GM18511 (cell line): ENCODE measurements at regions not wholly inside any gene's neighbourhood (a gene's known extent, or its start where the extent isn't known, plus 50 kb on each side); places are given as distances from the start of the nearest gene placed in this dataset.
"Not testable (repeated sequence)": the region's sequence is repeated elsewhere in the genome, so short reads cannot be mapped to it uniquely, and the experiment has no call there.

Experiments
- ATAC-seq: cut with Tn5 transposase; IDR thresholded peaks from one replicate; pipeline ENCODE4 v1.9.1; 2021; ENCODE audit warnings: mild to moderate bottlenecking, moderate library complexity; ENCODE audit not compliant: unreplicated experiment

DNA sequence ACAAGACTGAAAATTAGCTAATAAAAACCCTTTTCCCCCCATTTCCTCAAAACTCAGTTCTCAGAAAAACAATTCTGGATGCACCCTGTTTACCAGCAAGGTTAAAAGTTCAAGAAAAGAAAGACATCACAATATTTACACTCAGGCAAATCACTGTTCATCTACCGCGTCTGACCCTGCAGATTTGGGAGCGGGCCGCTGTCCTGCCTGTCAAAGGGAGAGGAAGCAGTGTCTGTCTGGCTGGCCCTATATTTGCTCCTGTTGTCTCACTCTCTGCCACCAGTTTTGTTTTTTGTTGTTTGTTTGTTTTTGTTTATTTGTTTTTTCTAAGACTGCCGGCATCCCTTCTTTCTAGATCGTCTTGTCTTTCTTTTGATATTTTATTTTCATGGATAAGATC lies 299.4 kb downstream of the BCL2L11 start:
- not testable (repeated sequence) for ATAC-seq

DNA sequence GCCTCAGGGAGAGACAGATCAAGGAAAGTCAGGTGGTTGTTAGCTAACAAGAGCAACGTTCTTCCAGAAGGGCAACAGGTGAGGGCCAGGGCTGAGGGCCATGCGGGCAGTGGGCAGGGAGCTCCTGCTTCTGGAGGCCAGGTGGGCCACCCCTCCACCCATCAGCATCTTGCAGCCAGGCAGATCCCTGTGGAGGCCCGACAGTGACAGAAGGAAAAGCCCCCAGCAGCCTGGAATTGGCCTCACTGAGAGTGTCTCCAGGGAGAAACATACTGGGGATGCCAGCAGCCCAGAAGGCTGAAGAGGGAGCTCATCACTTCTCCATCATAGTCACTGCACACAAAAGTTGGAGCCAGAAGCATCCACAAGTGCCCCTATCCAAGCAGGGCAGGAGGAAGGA lies 300.1 kb downstream of the BCL2L11 start:
- not testable (repeated sequence) for ATAC-seq

DNA sequence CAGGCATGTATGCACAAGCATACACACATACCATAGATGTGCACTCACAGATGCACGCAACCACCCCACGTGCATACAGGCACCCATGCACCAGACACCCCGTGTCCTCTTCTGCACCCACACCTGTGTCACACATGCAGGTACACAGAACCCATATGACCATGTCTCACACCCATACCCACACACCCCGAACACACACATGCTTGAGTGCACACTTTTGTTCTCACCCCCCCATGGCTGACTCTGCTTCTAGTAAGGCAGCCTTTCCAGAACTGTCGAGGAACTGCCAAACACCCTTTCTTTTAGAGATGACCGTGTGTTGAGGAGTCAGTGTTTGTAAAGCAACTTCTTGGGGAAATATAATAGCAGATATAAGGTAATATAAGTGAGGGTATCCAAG lies 301.2 kb downstream of the BCL2L11 start:
- ATAC-seq: not testable (repeated sequence)

DNA sequence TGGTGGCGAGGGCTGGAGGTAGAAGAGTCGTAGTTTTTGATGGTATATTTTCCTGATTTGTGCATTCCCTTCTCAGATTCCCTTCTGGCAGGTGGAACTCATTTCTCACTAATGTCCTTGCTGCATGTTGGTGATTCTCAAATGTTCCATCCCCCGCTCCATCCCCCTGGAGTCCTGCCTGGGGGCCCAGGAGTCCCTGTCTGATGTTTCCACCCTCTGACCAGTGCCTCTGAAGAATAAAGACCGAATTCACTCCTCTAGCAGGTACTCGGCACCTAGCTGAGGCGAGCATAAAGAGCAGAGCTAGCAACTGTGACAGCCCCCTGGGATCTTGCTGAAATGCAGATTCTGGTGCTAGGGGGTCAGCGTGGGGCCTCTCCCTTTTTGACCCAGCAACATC lies 301.8 kb downstream of the BCL2L11 start:
- not testable (repeated sequence) for ATAC-seq

DNA sequence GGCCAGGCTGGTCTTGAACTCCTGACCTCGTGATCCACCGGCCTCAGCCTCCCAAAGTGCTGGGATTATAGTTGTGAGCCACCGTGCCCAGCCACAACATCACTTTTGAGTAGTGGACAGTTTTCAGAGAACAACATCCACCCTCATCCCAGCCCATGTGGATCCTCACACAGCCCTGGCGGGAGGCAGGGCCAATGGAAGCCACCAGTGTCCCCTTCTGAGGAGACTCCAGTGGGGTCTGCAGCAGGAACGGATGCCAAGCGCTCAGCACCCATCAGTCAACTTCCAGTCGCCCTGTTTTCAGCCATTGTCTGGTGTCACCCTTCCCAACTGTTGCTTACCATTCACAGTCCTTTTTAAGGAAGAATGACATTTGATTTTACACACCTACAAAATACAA lies 302.5 kb downstream of the BCL2L11 start:
- ATAC-seq: not testable (repeated sequence)

DNA sequence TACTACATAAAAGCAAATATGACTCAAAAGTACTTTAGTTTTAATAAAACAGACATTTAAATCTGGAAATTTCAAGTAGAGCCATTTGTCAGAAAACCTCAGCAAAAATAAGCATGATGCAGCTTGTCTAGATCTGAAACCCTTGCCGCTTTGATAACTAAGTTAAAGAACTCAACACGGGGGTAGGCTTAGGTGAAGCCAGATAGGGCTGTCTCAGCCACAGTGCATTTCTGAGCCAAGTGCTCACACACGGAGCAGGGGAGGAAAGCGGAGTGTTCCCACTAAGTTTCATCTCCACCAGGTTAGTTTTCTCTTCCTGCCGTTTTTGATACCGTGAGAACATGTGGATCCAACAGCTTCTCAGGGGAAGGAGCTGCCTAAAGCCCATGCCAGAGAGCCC lies 303.5 kb downstream of the BCL2L11 start:
- ATAC-seq: not testable (repeated sequence)

DNA sequence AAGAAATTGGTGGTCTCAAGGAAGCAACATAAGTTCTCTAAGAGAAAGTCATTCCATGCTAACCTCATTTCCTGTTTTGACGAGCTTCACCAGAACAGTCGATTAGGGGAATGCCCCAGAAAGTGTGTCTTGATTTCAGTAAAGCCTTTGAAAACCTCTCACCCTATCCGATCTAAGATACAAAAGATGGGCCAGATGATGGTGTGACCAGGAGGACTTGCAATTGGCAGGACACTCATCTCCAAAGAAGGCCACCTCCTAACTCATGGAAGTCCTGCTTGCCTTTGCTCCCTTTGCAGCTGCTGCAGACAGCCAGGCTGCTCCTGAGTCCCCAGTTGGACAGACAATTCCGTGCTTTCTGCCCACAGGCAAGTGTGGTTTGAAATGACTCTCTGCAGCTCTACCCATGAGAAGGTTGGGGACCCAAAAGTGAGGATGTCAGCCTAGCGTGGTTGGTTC lies 304.2 kb downstream of the BCL2L11 start:
- ATAC-seq: not testable (repeated sequence)

DNA sequence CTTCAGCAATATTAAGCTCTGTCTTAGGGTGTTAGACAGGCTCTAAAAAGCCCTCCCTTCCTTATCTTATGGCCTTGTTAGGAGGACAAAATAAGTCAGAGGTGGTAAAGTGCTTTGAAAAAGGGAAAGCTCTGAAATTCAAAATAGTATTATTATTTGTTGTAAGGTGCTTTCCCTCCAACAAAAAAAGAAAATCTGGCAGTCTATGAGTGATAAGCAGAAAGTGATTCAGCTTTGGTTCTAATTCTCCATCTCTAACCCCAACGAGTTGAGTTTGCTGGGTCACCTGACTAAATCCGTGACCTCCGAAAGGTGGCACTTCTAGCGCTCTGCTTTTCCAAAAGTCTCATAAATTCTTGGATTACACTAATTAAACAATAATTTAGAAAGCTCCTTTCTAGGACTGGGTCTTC lies 305.1 kb downstream of the BCL2L11 start:
- not testable (repeated sequence) for ATAC-seq

DNA sequence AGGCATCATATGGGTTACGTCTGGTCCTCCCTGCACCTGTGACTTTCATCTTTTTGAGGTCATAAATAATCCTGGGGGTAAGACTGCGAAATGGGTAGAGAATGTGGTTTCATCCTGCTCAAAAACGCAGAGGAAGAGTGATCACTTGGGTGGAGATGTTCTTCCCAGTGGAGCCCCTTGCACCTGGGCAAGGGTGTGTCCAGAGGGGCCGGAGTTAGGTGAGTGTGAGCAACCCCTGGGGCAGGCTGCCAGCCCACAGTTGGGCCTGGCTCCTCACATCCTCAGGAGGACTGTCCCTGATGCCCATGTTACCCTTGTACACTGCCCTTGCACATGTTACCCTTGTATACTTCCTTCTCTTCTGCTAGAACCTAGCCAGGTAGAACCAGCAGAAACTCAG lies 306.6 kb downstream of the BCL2L11 start:
- ATAC-seq: not testable (repeated sequence)

DNA sequence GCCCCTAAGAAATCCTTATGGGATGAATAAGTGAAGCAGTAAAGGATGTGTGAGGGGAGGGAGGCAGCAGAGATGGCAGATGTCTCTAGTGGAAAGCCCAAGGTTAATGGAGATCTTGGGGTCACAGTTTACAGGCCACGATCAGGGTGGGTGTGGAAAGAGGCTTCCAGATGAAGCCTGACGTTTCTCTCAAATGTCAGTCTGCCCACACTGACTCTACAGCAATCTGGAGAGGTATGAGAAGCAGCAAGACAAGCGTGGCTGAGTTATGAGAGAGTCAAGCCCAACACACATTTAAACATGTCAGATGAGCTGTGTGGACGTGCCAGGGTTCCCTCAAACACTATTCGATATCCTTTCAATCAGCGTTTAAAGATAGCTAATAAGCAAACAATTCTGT lies 308.2 kb downstream of the BCL2L11 start:
- ATAC-seq: not testable (repeated sequence)

DNA sequence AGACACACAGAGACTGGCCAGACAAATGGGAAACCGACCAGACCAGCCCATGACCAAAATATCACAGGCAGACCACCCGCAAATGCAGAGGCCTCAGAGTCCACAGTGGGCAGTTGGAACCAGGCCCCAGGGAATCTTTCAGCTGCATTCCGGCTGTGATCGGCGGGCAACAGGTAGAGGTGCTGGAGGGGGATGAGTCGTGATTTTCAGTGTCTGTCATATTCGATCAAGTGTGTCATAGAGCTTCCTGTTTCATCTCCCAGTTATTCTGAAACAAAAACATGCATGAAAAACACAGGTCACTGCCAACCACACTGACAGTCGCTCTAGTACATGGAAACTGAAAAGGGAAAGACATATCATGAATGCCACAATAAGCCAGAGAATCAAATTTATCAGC lies 308.6 kb downstream of the BCL2L11 start:
- ATAC-seq: peak; percentile 73

DNA sequence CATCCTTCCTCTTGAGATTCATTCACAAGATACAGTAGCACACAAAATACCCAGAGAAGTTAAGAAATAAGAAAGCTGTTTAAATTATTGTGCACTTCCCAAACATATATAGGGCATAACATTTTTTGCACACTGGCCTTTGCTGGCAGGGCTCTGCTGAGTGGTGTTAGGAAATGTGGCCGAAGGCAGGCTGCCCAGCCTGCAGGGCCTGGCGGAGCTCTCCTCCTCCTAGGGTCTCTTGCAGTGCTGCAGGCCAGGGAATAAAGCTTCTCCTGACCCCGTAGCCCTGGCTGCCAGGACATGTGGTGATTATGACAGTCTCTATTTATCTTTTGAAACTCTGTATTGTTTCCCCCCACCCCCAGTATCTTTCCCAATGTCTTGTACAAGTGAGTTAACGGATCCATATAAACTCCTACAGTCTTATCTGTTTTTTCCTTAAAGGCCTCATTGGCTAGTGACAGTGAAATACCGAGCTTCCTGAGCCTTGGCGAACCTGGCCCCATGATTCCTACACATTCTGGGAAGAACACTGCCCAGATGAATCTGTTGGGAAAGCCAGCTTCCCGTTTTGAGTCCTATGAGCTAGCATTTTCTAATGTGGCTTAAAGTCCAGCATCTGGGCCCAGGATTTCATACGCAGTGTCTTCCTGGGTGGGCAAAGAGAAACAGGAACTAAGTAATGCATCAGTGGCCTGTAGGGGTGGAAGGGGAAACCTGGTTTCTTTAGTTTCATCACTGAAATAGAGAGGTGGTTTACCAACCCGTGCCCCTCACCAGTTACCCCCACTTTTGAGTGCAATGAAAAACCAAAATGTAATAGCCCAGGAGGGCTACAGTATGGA lies 310.3 kb downstream of the BCL2L11 start:
- peak; percentile 73 for ATAC-seq

DNA sequence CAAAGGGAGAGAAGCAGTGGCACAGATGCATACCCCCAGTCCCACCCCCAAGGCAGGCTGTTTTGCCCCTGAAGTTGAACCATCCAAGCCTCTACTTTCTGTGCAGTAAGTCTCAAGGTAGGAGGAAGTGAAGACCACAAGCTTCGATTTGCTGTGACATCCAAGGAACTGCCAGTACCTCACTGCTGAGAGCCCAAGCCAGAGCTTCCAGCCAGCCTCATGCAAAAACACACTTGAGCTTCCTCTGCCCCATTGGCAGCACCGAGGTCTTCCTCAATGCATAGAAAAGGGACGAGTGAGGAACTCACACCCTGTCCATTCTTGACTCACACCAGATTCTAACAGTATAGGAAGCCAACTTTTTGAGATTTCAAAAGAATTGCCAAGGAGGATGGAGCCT lies 311.7 kb downstream of the BCL2L11 start:
- not testable (repeated sequence) for ATAC-seq

DNA sequence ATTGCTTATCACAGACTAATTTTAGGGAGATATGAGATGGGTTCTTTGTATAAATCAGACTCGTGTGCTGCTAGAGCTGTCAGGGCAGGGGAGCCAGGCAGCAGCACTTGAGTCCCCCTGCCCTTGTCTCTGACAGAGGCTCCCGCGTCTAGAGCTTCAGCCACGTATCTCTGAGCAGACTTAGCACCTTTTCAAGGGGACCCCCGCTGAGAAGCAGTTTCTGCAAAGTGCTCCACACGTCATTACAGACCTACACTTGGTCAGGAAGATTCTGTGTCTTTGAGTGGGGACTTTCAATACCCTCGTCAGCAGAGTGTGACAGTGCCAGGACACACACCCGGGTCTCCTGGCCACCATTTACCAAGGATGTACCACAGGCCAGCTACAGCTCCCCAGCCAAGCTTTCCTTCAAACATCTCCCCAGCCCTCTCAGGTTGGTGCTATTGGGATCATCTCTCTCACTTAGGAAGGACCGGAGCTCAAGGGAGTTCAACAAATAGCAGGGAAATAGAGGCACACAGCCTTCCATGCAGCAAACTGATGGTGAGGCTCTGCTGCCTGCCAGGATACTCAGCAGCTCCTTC lies 312.3 kb downstream of the BCL2L11 start:
- not testable (repeated sequence) for ATAC-seq

DNA sequence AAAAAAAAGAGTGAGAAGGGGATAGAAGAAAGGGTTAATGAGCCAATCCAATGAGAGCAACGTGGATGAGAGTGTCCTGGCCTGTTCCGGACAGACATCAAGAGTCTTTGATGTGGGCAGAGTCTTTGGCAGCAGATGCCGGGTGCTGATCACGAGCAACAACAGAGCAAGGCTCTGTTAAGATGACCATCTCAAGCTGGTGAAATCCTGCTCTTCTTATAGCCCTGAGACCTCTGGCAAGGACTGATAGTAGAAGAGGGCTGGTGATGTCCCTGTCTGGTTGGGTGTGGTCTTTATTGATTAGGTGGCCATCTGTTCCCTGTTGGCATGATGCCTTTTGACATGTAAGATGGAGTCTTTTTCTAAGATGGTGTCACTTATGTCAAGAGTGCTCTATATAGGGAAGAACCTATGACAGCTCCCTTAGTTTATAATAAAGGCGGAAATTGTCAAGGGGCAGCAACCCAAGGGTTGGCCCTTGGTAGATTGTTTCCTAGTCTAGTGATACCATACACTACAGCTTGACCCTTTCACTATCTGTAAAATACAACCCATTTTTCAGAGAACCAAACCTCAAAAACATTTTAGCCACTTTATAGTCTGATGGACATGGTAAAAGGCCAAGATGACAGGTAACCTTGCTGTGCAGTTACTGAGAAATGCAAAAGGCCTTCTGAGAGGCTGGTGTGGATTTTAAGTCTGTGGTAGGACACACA lies 313.3 kb downstream of the BCL2L11 start:
- ATAC-seq: not testable (repeated sequence)

DNA sequence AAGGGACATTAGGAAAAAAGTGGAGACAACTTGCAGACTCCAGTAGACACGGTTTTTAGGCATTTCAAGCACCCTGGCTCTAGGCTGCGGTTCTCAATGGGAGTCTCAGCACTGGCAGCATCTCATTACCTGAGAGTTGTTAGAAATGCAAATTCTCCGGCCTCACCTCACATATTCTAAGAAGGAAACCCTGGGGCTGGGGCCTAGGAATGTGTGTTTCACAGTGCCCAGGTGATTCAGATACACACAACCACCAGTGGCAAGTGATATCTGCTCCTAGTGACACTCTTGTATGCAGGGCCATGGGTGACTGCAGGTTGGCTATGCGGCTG lies 313.9 kb downstream of the BCL2L11 start:
- ATAC-seq: not testable (repeated sequence)

DNA sequence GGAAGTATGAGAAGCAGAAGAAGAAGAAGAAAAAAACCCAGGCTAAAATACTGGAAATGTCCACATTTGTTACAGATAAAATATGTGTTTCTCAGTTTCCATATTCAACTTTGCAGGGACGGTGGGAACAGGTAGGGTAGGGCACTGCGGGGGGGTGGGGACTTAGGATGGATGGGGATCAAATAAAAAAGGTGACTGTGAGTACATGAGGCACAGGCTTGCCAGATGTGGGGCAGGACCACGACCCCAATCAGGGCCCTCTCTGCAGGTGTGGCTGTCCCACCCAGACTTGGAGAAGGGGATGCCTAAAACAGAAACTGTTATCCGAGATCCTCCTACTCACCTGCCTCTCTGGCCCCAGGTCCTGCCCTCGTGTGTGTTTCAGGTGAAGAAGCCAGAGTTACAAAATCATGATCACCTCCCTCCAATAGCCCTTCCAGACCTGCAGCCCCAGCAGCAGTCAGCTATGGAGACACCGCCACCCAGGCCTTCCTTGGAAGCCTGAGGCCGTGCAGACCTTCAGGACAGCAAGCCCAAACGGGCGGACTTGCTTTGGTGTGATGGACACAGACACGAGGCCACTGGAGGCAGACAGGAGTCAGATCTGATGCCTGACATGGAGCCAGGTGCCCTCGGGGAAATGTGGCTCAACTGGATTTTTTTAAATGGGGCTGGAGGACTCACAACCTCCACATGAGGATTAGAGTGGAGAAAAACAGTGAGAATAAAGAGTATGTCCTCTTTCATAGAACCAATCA lies 315.0 kb downstream of the BCL2L11 start:
- not testable (repeated sequence) for ATAC-seq

DNA sequence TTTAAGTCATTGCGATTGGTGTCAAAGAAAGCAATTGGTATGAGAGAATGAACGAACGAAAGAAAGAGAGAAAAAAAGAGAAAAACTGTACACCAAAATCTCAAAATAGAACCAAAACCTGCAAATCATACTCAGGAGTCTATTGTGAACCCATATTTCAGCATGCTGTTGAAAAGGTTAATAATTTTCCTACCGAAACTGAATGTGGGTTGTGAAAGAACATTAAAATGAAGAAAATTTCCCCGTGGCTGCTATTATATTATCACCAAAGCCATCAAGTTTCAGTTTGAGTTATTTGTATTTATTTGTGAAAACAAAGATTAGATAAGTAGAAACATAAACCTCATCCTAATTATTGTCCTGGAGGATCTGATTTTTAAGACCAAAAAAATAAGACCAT lies 315.7 kb downstream of the BCL2L11 start:
- ATAC-seq: peak; percentile 71

DNA sequence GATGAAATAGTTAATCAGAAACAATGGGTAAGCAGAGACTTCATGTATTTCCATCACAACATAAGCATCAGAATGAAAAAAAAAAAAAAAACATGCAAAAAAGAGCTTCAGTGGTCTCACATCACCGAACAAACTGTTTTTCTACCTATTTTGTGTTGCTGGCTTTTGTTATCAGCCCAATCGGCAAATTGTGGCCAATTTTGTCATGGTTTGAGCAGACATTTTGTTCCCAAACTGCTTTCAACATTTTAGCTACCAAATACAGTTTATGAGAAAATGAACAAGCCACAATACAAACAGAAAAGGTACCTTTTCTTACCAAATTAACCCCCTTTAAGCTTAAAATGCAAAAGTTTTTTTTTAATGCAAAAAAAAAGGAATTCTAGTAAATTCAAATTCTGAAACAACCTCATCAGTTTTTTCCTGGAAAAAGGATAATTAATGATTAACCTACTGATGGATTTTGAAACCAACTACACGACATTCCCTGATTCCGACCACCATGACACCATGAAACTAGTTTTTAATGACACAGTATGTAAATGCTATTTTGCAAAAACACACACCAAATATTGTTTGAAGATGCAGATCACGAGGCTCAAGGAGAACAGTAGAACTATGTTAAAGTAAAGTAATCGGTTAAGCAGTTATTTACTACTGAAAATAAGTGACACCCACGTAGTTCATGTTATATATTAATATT lies 316.7 kb downstream of the BCL2L11 start:
- not testable (repeated sequence) for ATAC-seq

DNA sequence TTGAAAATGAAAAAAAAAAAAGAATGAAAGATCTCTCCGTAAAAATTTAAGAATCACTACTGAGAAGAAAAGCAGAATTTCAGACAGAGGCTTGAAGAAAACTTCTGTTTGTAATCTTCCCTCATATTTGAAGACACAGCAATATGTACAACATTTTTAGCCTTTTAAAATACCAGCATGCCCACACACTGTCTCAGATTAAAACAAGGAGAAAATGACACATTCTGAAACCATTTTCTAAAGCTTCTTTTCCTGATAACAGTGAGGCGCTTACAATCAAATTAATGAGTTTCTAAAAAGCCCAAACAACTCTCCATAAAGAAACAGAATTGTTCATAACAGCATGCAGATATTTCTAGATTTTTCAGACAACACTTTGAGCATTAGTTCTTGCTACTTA lies 317.4 kb downstream of the BCL2L11 start:
- not testable (repeated sequence) for ATAC-seq
